GM18907 (cell line): ENCODE measurements at regions not wholly inside any gene's neighbourhood (a gene's known extent, or its start where the extent isn't known, plus 50 kb on each side); places are given as distances from the start of the nearest gene placed in this dataset.
"Not testable (repeated sequence)": the region's sequence is repeated elsewhere in the genome, so short reads cannot be mapped to it uniquely, and the experiment has no call there.

ENCODE experiments used
- ATAC-seq: cut with Tn5 transposase; IDR thresholded peaks from one replicate; pipeline ENCODE4 v1.9.1; 2021; ENCODE audit warnings: mild to moderate bottlenecking, moderate library complexity; ENCODE audit not compliant: unreplicated experiment

DNA sequence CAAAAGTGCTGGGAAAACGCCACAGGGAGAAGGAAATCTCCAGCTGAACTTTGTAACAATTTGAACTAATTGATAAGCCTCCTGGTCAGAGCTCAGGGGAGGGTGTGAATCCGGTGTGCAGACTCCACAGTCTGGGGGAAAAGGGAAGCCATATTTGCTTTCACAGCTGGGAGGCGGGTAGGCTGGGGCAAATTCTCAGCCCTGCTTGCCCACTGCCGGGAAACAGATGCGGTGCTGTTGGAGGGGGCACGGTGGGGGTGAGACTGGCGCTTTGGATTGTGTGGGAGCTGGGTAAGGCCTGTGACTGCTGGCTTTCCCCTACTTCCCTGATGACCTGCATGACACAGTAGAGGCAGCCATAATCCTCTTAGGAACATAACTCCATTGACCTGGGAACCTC, 134.8 kb downstream of the ADCYAP1 start:
- ATAC-seq, result no peak

DNA sequence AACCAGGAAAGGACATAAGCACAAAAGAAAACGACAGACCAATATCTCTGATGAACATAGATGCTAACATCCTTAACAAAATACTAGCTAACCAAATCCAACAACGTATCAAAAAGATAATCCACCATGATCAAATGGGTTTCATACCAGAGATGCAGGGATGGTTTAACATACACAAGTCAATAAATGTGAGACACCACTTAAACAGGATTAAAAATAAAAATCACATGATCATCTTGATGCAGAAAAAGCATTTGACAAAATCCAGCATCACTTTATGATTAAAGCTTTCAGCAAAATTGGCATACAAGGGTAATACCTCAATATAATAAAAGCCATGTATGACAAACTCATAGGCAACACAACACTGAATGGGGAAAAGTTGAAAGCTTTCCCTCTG, 138.4 kb downstream of the ADCYAP1 start:
- ATAC-seq, result not testable (repeated sequence)

DNA sequence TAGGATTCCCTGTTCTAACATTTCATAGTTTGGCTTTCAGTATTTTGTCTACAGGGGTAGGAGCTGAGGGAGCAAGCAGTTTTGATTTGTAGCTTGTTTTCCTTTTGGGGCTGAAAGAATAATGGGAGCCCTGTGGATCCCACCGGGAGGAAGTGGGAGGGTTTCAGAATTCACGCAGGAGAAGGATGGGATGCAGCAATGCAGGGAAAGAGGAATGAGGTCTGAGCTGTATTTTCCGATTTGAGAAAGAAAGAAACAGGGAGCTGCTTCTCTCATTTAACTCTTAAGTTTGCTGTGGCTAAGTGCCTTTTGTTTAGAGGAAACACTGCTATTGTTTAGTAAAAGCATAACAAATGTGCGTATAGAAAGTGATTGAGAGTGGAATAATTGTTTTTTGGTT, 141.0 kb downstream of the ADCYAP1 start:
- ATAC-seq, result no peak

DNA sequence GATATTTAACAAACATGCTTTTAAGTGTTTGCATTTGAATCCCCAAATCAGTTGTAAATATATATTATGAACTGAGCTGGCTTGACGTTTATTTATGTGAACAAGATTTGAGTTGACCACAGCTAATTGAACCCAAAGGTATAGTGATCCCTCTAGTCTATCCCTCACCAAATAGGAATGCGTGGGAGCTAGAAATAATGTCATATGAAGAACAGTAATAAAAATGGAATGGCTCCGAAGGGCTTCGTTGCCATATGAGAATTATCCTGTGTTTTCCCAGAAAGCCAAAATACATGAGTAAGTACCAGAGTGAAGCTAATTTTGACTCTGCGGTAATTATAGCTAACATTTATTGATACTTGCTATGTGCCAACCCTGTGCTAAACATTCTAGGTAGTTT, 142.7 kb downstream of the ADCYAP1 start:
- ATAC-seq, result no peak

DNA sequence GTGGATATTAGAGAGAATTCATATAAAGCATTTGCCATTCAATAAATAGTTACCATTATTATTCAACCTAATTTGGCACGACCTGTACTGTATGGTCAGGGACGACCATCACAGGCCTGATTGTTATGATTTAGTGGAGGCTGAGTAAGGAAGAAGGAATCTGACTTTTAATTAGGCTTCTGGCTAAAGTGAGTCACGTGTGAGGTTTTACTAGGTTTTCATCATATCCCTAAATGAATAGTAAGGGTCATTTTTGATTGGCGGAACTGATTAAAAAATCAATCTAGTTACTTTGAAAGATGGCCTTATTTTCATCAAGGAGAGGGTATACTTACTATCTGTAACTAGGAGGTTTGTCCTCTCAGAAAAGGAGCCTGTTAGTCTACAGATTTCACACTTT, 143.4 kb downstream of the ADCYAP1 start:
- ATAC-seq, result no peak

DNA sequence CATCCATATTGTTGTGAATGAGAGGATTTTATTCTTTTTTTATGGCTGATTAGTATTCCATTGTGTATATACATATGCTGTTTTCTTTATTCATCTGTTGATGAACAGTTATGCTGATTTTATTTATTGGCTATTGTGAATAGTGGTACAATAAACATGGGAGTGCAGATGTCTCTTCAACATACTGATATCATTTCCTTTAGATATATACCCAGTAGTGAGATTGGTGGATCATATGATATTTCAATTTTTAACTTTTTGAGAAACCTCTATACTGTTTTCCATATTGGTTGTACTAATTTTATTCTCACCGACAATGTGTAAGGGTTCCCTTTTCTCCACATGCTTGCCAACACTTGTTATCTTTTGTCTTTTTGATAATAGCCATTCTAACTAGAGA, 144.5 kb downstream of the ADCYAP1 start:
- no peak for ATAC-seq

DNA sequence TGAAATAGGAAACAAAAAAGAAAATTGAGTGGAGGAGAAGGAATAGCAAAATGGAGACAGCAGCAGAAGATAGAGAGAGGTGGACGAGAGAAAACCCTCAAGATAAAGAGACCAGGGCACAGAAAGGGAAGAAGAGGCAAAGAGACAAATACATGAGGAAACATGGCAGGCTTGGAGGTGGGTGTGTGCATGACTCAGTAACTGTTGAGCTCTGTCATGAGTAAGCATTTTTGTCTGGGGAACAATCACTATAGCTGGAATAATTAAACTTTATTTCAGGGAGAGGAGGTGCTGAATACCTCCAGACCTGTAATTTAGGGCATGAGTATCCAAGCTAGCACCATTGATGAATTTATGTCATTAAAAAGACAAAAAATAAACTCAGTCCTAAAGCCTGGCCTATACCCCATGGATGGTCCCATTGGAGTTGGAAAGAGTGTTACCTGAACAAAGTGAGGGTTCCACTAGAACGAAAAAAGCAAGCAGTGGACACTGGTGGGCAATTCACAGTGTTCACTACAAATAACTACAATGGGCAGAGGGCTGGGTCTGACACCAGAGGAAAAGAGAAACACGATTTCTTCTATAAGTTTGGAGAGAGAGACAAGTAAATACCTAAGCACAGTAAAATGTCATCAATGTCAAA, 145.5 kb downstream of the ADCYAP1 start:
- no peak for ATAC-seq

DNA sequence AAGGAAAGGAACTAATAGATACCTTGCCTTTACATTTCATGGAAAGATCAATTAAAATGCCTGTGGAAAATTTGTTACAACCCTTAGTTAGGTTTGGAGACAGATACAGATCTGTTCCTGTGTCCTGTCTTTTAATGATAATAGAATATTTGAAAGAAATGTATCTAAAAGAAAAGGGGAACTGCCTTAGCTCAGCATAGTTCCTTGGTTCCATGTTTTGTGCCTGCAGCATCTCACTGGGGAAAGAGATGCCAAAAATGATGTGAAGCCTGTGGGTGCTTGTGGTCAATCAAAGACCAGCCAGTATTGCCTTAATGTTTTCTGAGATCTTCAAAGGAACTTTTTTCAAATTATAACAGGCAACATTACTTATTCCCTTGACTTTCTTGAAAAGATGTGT, 147.6 kb downstream of the ADCYAP1 start:
- ATAC-seq, result no peak

DNA sequence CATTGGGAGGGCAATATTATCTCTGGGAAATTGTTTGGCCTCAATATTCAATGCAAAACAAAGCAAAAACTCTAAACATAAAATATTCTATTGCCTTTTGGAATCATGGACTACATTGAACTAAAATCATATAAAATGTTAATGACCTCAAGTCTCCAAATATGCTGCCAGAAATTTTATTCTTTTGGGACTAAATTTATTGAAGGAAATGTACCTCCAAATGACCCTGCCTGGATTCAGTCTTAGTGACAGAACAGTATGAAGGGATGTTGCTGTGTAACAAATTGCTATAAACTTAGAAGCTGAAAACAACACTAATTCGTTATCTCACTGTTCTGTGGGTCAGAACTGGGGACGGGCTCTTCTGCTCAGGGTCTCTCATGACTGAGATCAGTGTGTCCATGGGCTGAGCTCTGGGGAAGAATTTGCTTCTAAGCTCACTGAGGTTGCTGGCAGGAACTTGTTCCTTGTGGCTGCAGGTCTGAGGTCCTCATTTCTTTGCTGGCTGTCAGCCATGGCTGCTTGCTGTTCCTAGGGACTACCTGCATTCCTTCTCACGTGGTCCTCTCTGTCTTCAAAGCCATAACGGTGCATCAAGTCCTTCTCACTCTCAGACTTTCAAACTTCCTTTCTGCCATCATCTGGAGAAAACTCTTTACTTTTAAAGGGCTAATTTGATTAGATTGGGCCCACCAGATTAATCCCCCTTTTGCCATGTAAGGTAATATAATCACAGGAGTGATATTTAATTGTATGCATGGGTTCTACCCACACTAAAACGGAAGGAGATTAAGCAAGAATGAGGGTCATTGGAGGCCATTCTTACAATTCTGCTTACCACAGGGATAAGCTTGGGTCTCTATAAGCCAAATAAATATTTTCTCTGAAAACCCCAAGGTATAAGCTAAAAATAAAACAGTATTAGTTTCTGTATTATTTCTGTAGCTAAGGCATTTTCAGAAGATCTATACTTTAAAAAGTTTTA, 149.0 kb downstream of the ADCYAP1 start:
- ATAC-seq, result no peak

DNA sequence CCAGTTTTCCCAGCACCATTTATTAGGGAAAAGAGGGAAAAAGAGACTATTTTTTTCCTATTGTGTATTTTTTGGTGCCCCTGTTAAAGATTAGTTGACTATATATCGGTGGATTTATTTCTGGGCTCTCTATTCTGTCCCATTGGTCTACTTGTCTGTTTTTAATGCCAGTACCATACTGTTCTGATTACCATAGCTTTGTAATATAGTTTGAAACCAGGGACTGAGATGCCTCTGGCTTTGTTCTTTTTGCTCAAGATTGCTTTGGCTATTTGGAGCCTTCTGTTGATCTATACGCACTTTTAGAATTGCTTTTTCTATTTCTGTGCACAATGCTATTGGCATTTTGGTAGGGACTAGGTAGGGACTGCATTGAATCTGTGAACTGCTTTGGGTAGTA, 151.7 kb downstream of the ADCYAP1 start:
- ATAC-seq, result no peak

DNA sequence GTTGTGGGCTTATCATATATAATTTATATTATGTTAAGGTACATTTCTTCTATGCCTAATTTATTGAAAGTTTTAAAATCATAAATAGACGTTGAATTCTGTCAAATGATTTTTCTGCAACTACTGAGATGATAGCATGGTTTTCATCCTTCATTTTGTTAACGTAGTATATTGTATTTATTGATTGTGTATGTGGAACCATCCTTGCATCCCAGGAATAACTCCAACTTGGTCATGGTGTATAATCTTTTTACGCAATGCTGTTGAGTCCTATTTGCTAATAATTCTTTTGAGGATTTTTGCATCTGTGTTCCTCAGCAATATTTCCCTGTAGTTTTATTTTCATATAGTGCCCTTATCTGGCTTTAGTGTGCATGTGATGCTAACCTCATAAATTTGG, 152.7 kb downstream of the ADCYAP1 start:
- no peak for ATAC-seq

DNA sequence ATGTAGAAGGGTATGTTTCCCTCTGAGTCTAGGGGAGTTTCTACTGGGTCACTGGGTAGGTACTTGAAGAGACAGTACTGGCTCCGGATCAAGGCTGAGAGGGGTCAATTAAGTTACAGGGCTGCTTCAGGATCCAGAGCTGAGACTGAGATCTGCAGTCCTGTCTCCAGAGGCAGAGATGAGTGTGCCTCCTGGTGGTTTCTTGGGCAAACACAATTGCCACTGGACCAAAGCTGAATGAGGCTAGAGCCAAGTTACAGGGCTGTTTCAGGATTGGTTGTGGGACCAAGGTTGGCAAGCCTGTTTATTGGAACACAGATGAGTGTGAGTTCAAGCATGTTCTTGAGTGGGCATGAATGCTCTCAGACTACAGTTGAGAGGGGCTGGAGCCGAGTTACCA, 157.9 kb downstream of the ADCYAP1 start:
- no peak for ATAC-seq

DNA sequence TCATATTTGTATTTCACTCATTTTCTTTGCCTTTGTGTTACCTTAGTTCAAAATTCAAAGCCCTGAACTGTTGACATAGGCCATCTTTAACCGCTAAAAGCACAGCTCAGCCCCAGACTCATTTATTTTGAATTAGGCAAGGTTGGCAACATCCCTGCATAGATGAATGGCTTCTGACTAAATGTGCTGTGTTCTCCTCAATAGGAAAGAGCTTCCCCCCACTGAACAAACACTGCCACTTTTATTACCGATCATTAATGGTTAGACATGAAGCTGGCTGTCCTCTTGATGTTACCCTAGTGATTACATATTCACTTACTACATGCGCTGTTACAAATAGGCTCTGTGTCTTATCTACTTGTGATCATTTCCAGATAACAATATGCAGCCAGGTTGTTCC, 170.7 kb downstream of the ADCYAP1 start:
- ATAC-seq, result no peak

DNA sequence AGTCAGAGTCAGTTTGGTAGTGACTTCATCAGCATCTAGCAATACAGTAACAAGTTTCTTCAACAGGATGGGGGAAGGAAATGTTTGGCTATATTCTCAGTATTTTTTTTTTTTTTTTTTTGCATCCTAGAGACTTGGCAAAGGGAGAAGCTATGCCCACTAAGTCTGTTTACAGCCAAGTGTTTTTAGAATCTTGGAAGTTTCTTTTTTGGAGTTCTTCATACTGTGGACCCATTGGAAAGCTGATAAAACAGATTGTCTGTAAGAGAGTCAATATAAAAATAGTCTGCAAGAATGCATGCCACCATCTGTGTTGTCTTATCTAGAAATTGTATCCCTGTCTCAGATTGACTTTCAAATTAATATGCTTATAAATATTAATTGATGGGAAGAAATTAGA, 171.2 kb downstream of the ADCYAP1 start:
- ATAC-seq, result no peak

DNA sequence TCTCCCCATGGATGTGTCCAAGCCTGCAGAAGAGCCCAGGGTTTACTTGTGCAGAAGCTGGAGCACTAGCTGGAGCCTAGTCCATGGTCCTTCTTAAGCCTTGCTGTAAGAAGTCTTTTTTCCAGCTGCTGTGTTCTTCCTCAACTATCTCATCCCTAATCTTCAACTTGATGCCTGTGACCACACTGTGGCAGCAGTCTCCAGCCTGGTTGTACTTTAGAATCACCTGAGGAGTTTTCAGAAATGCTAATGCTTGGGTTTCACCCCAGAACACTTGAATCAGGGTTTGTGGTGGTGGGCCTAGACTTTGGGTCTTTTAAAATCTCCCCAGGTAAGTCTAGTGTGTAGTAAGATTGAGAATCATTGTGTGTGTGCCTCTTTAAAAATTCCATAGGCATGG, 173.6 kb downstream of the ADCYAP1 start:
- no peak for ATAC-seq

DNA sequence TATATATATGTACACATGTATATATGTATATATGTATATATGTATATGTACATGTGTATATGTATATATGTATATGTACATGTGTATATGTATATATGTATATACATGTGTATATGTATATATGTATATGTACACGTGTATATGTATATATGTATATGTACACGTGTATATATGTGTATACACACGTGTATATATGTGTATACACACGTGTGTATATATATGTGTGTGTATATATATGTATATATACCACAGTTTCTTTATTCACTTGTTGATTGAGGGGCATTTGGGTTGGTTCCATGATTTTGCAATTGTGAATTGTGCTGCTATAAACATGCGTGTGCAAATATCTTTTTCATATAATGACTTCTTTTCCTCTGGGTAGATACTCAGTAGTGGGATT, 179.0 kb downstream of the ADCYAP1 start:
- ATAC-seq, result not testable (repeated sequence)

DNA sequence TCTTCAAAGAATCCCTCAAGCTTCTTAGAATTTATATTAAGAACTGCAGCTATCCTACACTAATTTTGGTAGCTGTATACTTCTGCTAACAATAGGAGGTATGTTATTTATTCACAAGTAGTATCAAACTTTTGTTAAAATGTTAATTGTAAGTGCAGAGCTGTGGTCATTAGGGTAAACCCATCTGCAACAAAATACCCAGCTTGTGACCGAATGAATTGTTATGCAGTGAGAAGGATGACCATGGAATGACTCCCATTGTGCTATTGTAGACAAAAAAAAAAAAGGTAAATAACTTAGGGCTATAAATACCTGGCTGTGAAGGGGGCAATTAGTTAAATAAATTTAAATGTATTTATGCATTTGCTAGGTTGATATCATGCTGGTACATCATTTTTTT, 186.1 kb downstream of the ADCYAP1 start:
- ATAC-seq, result no peak

DNA sequence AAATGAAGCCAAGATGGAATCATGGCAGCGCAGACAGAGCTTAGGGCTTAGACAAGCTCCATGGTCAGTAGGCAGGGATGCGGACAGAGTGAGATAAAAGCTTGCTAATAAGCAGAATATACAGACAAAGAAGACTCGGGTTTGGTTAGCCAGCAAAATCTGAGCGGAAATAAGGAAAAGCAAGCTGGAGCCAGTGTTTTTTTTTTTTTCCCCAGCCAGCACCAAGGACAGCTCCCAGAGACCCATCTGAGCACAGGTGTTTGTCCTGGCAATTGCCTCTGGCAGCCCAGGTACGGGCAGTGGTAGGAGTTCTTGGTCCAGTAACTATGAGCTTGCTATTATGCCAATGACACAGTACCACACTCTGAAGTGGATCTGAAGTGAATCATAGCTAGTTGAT, 187.6 kb downstream of the ADCYAP1 start:
- ATAC-seq, result no peak

DNA sequence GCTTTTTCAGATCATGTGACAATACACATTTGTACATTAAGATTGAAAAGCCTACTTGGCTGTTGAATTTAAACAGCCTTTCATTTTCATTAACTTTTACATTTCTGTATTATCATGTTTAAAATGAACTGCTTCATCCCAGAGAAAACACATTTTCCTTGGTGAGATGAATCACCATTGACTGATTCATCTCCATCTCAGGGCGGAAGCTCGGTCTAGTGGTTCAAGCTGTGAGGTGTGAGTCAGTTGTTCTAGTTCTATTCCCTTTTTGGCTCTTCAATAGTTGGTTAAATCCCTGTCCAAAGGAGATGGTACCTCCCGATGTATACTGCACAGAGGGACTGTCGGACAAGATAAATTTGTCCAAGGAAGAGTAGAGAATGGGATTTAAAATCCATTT, 189.7 kb downstream of the ADCYAP1 start:
- no peak for ATAC-seq

DNA sequence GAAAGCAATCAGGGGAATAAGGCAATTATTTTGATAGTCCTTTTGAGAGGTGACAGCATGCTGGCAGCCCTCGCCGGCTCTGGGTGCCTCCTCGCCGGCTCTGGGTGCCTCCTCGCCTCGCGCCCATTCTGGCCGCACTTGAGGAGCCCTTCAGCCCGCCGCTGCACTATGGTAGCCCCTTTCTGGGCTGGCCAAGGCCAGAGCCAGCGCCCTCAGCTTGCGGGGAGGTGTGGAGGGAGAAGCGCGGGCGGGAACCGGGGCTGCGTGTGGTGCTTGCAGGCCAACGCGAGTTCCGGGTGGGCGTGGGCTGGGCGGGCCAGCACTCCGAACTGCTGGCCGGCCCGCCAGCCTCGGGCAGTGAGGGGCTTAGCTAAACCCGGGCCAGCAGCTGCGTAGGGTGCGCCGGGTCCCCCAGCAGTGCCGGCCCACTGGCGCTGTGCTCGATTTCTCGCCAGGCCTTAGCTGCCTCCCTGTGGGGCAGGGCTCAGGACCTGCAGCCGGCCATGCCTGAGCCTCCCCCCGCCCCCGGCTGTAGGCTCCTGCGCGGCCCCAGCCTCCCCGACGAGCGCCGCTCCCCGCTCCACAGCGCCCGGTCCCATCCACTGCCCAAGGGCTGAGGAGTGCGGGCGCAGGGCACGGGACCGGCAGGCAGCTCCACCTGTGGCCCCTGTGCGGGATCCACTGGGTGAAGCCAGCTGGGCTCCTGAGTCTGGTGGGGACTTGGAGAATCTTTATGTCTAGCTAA, 193.5 kb downstream of the ADCYAP1 start:
- not testable (repeated sequence) for ATAC-seq

DNA sequence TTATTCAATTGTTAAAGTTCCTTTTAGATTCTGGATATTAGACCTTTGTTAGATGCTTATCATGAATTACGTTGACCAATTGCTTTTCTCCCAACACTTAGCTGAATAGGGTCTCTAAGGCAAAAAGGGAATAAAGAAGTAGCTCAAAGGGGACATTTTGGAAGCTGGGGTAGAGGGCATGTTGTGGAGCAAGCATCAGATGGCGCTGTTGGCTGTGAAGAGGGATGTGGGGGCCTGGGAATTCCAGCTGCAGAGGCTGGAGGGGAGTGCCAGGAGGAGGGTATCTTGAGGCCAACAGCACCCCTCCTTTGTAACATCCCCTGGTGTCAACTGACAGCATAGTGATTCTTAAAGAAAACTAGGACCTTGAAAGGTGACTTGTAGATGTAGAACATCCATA, 198.2 kb downstream of the ADCYAP1 start:
- ATAC-seq, result no peak

DNA sequence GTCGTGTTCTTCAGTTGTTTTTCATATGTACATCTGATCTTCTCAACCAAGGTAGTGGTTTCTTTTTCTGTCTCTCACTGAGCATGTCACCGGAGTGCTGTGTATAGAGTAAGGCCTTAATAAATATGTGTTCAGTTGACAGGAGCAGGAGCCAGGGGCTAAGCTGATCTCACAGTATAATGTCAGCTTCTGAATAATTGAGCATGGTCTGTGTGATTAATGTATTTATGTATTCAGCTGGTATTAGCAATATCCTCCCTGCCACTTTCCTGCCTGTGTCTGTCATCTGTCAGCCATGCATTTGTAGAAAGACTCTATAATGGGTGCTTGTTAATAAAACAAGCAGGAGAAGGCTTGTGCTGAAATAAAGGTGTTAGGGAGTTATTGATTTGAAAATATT, 198.9 kb downstream of the ADCYAP1 start:
- no peak for ATAC-seq
